Mammary epithelial cell (primary cell): ENCODE measurements at regions not wholly inside any gene's neighbourhood (a gene's known extent, or its start where the extent isn't known, plus 50 kb on each side); places are given as distances from the start of the nearest gene placed in this dataset.

ENCODE experiments used
- CTCF ChIP-seq, 2 donors: IDR thresholded peaks in 1 of 2; conservative IDR thresholded peaks in 1 of 2; 2 replicates each; pipeline ENCODE4 v1.5.1; 2011 to 2012; ENCODE audit warnings: inconsistent platforms in 2 of 2, low read length in 2 of 2, mild to moderate bottlenecking in 2 of 2, control low read depth in 1 of 2, low read depth in 1 of 2; ENCODE audit not compliant: insufficient read depth in 1 of 2; ENCODE audit errors: extremely low read depth in 1 of 2
- EZH2 ChIP-seq: IDR thresholded peaks from 2 replicates; pipeline ENCODE4 v1.6.1; 2012; ENCODE audit warnings: low read length, inconsistent platforms, borderline replicate concordance

- TF ChIP-seq EZH2 (no peak), CTCF (conservative IDR thresholded peaks at IDR 0.05 in 1 of 2, IDR thresholded peaks at IDR 0.05 in 1 of 2; ENCODE audit: extremely low read depth in 1 of 2, insufficient read depth in 1 of 2, low read depth in 1 of 2, low read length in 2 of 2) (no peak)
Measured at GRCh38 chr3:124491098-124491497, 239.2 kb upstream of the UMPS start.
